ENCODE measurements at regions not wholly inside any gene's neighbourhood (a gene's known extent, or its start where the extent isn't known, plus 50 kb on each side); places are given as distances from the start of the nearest gene placed in this dataset.

GRCh38 chr12:98253207-98254037, 262.0 kb upstream of the TMPO start:
- DNase-seq: no peak
- Mint-ChIP-seq H3K4me3 (no peak overlapping the region), H3K9me3 (ENCODE audit: insufficient read depth) (no peaks in the 10 kb centered on the region), H3K27ac (no peak overlapping the region), H3K4me1 (ENCODE audit: low read depth) (no peaks in the 10 kb centered on the region), H3K36me3 (ENCODE audit: low read depth) (no peaks in the 10 kb centered on the region), H3K27me3 (ENCODE audit: low read depth) (no peaks in the 10 kb centered on the region)
- ChIA-PET CTCF (no interaction called here), POLR2A (no interaction called here)
- ATAC-seq: no peak

GRCh38 chr12:98256830-98257229, 258.6 kb upstream of the TMPO start:
- no peaks in the 10 kb centered on the region for H3K4me1 Mint-ChIP-seq (ENCODE audit: low read depth)
- ATAC-seq (no peak), DNase-seq (no peak)
- no peak overlapping the region for H3K4me3 Mint-ChIP-seq
- no peaks in the 10 kb centered on the region for H3K36me3 Mint-ChIP-seq (ENCODE audit: low read depth)
- no peaks in the 10 kb centered on the region for H3K27me3 Mint-ChIP-seq (ENCODE audit: low read depth)
- ChIA-PET POLR2A (no interaction called here), CTCF (no interaction called here)
- no peak overlapping the region for H3K27ac Mint-ChIP-seq
- H3K9me3 Mint-ChIP-seq (ENCODE audit: insufficient read depth): no peaks in the 10 kb centered on the region

- Mint-ChIP-seq H3K4me3 (no peak overlapping the region), H3K36me3 (ENCODE audit: low read depth) (no peaks in the 10 kb centered on the region), H3K9me3 (ENCODE audit: insufficient read depth) (no peaks in the 10 kb centered on the region), H3K4me1 (ENCODE audit: low read depth) (no peaks in the 10 kb centered on the region), H3K27ac (no peak overlapping the region), H3K27me3 (ENCODE audit: low read depth) (no peaks in the 10 kb centered on the region)
- CTCF ChIA-PET: no interaction called here
- ATAC-seq: no peak
- no peak for DNase-seq
- POLR2A ChIA-PET: interaction anchor here (0.6 kb wide), 1 partner anchor 244 kb away, joined by 3 read pairs; no protein-coding TSS in a partner anchor
Observed at GRCh38 chr12:98259693-98260092, 255.7 kb upstream of the TMPO start.

GRCh38 chr12:98260276-98260675, 255.1 kb upstream of the TMPO start:
- Mint-ChIP-seq H3K4me1 (ENCODE audit: low read depth) (no peaks in the 10 kb centered on the region), H3K27me3 (ENCODE audit: low read depth) (no peaks in the 10 kb centered on the region), H3K36me3 (ENCODE audit: low read depth) (no peaks in the 10 kb centered on the region), H3K4me3 (no peak overlapping the region), H3K9me3 (ENCODE audit: insufficient read depth) (no peaks in the 10 kb centered on the region), H3K27ac (no peak overlapping the region)
- DNase-seq (no peak), ATAC-seq (no peak)
- POLR2A ChIA-PET: interaction anchor here (0.6 kb wide), 1 partner anchor 244 kb away, joined by 3 read pairs; no protein-coding TSS in a partner anchor
- CTCF ChIA-PET: no interaction called here

- CTCF ChIA-PET: no interaction called here
- Mint-ChIP-seq H3K36me3 (ENCODE audit: low read depth) (no peaks in the 10 kb centered on the region), H3K9me3 (ENCODE audit: insufficient read depth) (peaks cover under 1% of the 10 kb centered on the region), H3K4me1 (ENCODE audit: low read depth) (no peaks in the 10 kb centered on the region), H3K4me3 (no peak overlapping the region), H3K27me3 (ENCODE audit: low read depth) (no peaks in the 10 kb centered on the region), H3K27ac (no peak overlapping the region)
- POLR2A ChIA-PET: no interaction called here
- DNase-seq (no peak), ATAC-seq (no peak)
Observed at GRCh38 chr12:98262902-98263301, 252.5 kb upstream of the TMPO start.

GRCh38 chr12:98274430-98275130, 240.8 kb upstream of the TMPO start:
- Mint-ChIP-seq H3K9me3 (ENCODE audit: insufficient read depth) (no peaks in the 10 kb centered on the region), H3K27ac (no peak overlapping the region), H3K36me3 (ENCODE audit: low read depth) (no peaks in the 10 kb centered on the region), H3K4me3 (no peak overlapping the region), H3K4me1 (ENCODE audit: low read depth) (no peaks in the 10 kb centered on the region), H3K27me3 (ENCODE audit: low read depth) (peaks cover 7% of the 10 kb centered on the region)
- POLR2A ChIA-PET: no interaction called here
- CTCF ChIA-PET: no interaction called here
- no peak for DNase-seq
- ATAC-seq: no peak

- Mint-ChIP-seq H3K27ac (no peak overlapping the region), H3K9me3 (ENCODE audit: insufficient read depth) (no peaks in the 10 kb centered on the region), H3K27me3 (ENCODE audit: low read depth) (peaks cover 2% of the 10 kb centered on the region), H3K4me1 (ENCODE audit: low read depth) (no peaks in the 10 kb centered on the region), H3K36me3 (ENCODE audit: low read depth) (no peaks in the 10 kb centered on the region), H3K4me3 (no peak overlapping the region)
- ChIA-PET CTCF (no interaction called here), POLR2A (no interaction called here)
- DNase-seq (no peak), ATAC-seq (no peak)
Observed at GRCh38 chr12:98275131-98275475, 240.3 kb upstream of the TMPO start.

- ATAC-seq (no peak), DNase-seq (no peak)
- H3K4me3 Mint-ChIP-seq: no peak overlapping the region
Observed at GRCh38 chr12:98280152-98280551, 235.2 kb upstream of the TMPO start.

GRCh38 chr12:98280621-98281020, 234.8 kb upstream of the TMPO start:
- Mint-ChIP-seq H3K9me3 (ENCODE audit: insufficient read depth) (no peaks in the 10 kb centered on the region), H3K4me3 (no peak overlapping the region), H3K4me1 (ENCODE audit: low read depth) (no peaks in the 10 kb centered on the region), H3K27me3 (ENCODE audit: low read depth) (no peaks in the 10 kb centered on the region), H3K36me3 (ENCODE audit: low read depth) (no peaks in the 10 kb centered on the region), H3K27ac (no peak overlapping the region)
- DNase-seq: no peak
- no peak for ATAC-seq
- ChIA-PET CTCF (no interaction called here), POLR2A (no interaction called here)

More at GRCh38 chr12:98280152-98280551, 235.2 kb upstream of the TMPO start:
- CTCF ChIA-PET: no interaction called here
- Mint-ChIP-seq H3K27ac (no peak overlapping the region), H3K4me1 (ENCODE audit: low read depth) (no peaks in the 10 kb centered on the region), H3K27me3 (ENCODE audit: low read depth) (no peaks in the 10 kb centered on the region), H3K9me3 (ENCODE audit: insufficient read depth) (no peaks in the 10 kb centered on the region), H3K36me3 (ENCODE audit: low read depth) (no peaks in the 10 kb centered on the region)
- POLR2A ChIA-PET: no interaction called here

GRCh38 chr12:98291828-98292227, 223.6 kb upstream of the TMPO start:
- Mint-ChIP-seq H3K9me3 (ENCODE audit: insufficient read depth) (no peaks in the 10 kb centered on the region), H3K27me3 (ENCODE audit: low read depth) (peaks cover 11% of the 10 kb centered on the region), H3K4me1 (ENCODE audit: low read depth) (no peaks in the 10 kb centered on the region), H3K36me3 (ENCODE audit: low read depth) (no peaks in the 10 kb centered on the region), H3K4me3 (no peak overlapping the region), H3K27ac (no peak overlapping the region)
- ATAC-seq: no peak
- DNase-seq: no peak
- ChIA-PET POLR2A (interaction anchor here (0.6 kb wide), 1 partner anchor 1384 kb away, joined by 3 read pairs; no protein-coding TSS in a partner anchor), CTCF (no interaction called here)

- DNase-seq (no peak), ATAC-seq (no peak)
- Mint-ChIP-seq H3K4me1 (ENCODE audit: low read depth) (no peaks in the 10 kb centered on the region), H3K36me3 (ENCODE audit: low read depth) (no peaks in the 10 kb centered on the region), H3K27me3 (ENCODE audit: low read depth) (peaks cover 8% of the 10 kb centered on the region), H3K4me3 (no peak overlapping the region), H3K9me3 (ENCODE audit: insufficient read depth) (no peaks in the 10 kb centered on the region), H3K27ac (no peak overlapping the region)
- POLR2A ChIA-PET: no interaction called here
- CTCF ChIA-PET: no interaction called here
Observed at GRCh38 chr12:98294051-98294805, 221.2 kb upstream of the TMPO start.

- DNase-seq: no peak
- Mint-ChIP-seq H3K36me3 (ENCODE audit: low read depth) (no peaks in the 10 kb centered on the region), H3K4me3 (no peak overlapping the region), H3K9me3 (ENCODE audit: insufficient read depth) (no peaks in the 10 kb centered on the region), H3K4me1 (ENCODE audit: low read depth) (no peaks in the 10 kb centered on the region), H3K27ac (no peak overlapping the region), H3K27me3 (ENCODE audit: low read depth) (peaks cover 4% of the 10 kb centered on the region)
- POLR2A ChIA-PET: no interaction called here
- ATAC-seq: no peak
- CTCF ChIA-PET: no interaction called here
Observed at GRCh38 chr12:98295681-98296080, 219.7 kb upstream of the TMPO start.
